ENCODE measurements at regions not wholly inside any gene's neighbourhood (a gene's known extent, or its start where the extent isn't known, plus 50 kb on each side); places are given as distances from the start of the nearest gene placed in this dataset.
"Not testable (repeated sequence)": the region's sequence is repeated elsewhere in the genome, so short reads cannot be mapped to it uniquely, and the experiment has no call there.

- H3K27ac Mint-ChIP-seq: no peak overlapping the region
- DNase-seq: no peak
- H3K4me3 Mint-ChIP-seq: no peak overlapping the region
- H3K4me1 Mint-ChIP-seq: no peaks in the 10 kb centered on the region
- ATAC-seq: no peak
- no peaks in the 10 kb centered on the region for H3K9me3 ChIP-seq (ENCODE audit: control insufficient read depth, low read length, poor library complexity, severe bottlenecking)
- no peaks in the 10 kb centered on the region for H3K36me3 Mint-ChIP-seq (ENCODE audit: low read depth)
- no peaks in the 10 kb centered on the region for H3K27me3 Mint-ChIP-seq
These were observed 378.2 kb downstream of the OSR1 start for GRCh38 chr2:18980104-18980785.

GRCh38 chr2:18977409-18977808 lies 381.0 kb downstream of the OSR1 start:
- H3K27me3 Mint-ChIP-seq: no peaks in the 10 kb centered on the region
- DNase-seq (no peak), ATAC-seq (no peak)
- H3K4me1 Mint-ChIP-seq: no peaks in the 10 kb centered on the region
- no peaks in the 10 kb centered on the region for H3K9me3 ChIP-seq (ENCODE audit: control insufficient read depth, low read length, poor library complexity, severe bottlenecking)
- H3K27ac Mint-ChIP-seq: no peak overlapping the region
- H3K4me3 Mint-ChIP-seq: no peak overlapping the region
- no peaks in the 10 kb centered on the region for H3K36me3 Mint-ChIP-seq (ENCODE audit: low read depth)

- no peak for ATAC-seq
These were observed 382.1 kb downstream of the OSR1 start for GRCh38 chr2:18976168-18976961.

GRCh38 chr2:18975506-18976167 lies 382.8 kb downstream of the OSR1 start:
- no peaks in the 10 kb centered on the region for H3K36me3 Mint-ChIP-seq (ENCODE audit: low read depth)
- H3K27ac Mint-ChIP-seq: no peak overlapping the region

More at GRCh38 chr2:18976168-18976961, 382.1 kb downstream of the OSR1 start:
- no peak overlapping the region for H3K27ac Mint-ChIP-seq
- H3K36me3 Mint-ChIP-seq (ENCODE audit: low read depth): no peaks in the 10 kb centered on the region
- H3K4me3 Mint-ChIP-seq: no peak overlapping the region
- no peaks in the 10 kb centered on the region for H3K4me1 Mint-ChIP-seq
- no peak for DNase-seq
- no peaks in the 10 kb centered on the region for H3K9me3 ChIP-seq (ENCODE audit: control insufficient read depth, low read length, poor library complexity, severe bottlenecking)
- no peaks in the 10 kb centered on the region for H3K27me3 Mint-ChIP-seq

GRCh38 chr2:18971628-18972027 lies 382.3 kb upstream of the NT5C1B start:
- no peak overlapping the region for H3K27ac Mint-ChIP-seq
- H3K9me3 ChIP-seq (ENCODE audit: control insufficient read depth, low read length, poor library complexity, severe bottlenecking): no peaks in the 10 kb centered on the region
- no peak overlapping the region for H3K4me3 Mint-ChIP-seq
- H3K27me3 Mint-ChIP-seq: no peaks in the 10 kb centered on the region
- H3K4me1 Mint-ChIP-seq: no peaks in the 10 kb centered on the region
- DNase-seq: no peak
- H3K36me3 Mint-ChIP-seq (ENCODE audit: low read depth): no peaks in the 10 kb centered on the region
- ATAC-seq: no peak

More at GRCh38 chr2:18975506-18976167, 382.8 kb downstream of the OSR1 start:
- Mint-ChIP-seq H3K27me3 (no peaks in the 10 kb centered on the region), H3K4me3 (no peak overlapping the region), H3K4me1 (no peaks in the 10 kb centered on the region)
- DNase-seq: no peak
- no peak for ATAC-seq
- H3K9me3 ChIP-seq (ENCODE audit: control insufficient read depth, low read length, poor library complexity, severe bottlenecking): no peaks in the 10 kb centered on the region

GRCh38 chr2:18971069-18971378 lies 381.7 kb upstream of the NT5C1B start:
- Mint-ChIP-seq H3K36me3 (ENCODE audit: low read depth) (no peaks in the 10 kb centered on the region), H3K27me3 (no peaks in the 10 kb centered on the region)
- no peak for ATAC-seq

GRCh38 chr2:18966131-18966530 lies 376.8 kb upstream of the NT5C1B start:
- no peaks in the 10 kb centered on the region for H3K4me1 Mint-ChIP-seq
- ATAC-seq: no peak
- H3K27ac Mint-ChIP-seq: no peak overlapping the region
- no peak for DNase-seq
- no peaks in the 10 kb centered on the region for H3K27me3 Mint-ChIP-seq
- no peaks in the 10 kb centered on the region for H3K9me3 ChIP-seq (ENCODE audit: control insufficient read depth, low read length, poor library complexity, severe bottlenecking)
- H3K4me3 Mint-ChIP-seq: no peak overlapping the region
- H3K36me3 Mint-ChIP-seq (ENCODE audit: low read depth): no peaks in the 10 kb centered on the region

More at GRCh38 chr2:18971069-18971378, 381.7 kb upstream of the NT5C1B start:
- Mint-ChIP-seq H3K4me3 (no peak overlapping the region), H3K4me1 (no peaks in the 10 kb centered on the region), H3K27ac (no peak overlapping the region)
- DNase-seq: no peak
- no peaks in the 10 kb centered on the region for H3K9me3 ChIP-seq (ENCODE audit: control insufficient read depth, low read length, poor library complexity, severe bottlenecking)

GRCh38 chr2:18963739-18964256 lies 374.4 kb upstream of the NT5C1B start:
- ATAC-seq; H3K27me3 Mint-ChIP-seq; H3K9me3 ChIP-seq (ENCODE audit: control insufficient read depth, low read length, poor library complexity, severe bottlenecking); DNase-seq; H3K4me1 Mint-ChIP-seq; H3K27ac Mint-ChIP-seq; H3K36me3 Mint-ChIP-seq (ENCODE audit: low read depth); H3K4me3 Mint-ChIP-seq: not testable (repeated sequence)

GRCh38 chr2:18961991-18962421 lies 372.6 kb upstream of the NT5C1B start:
- no peaks in the 10 kb centered on the region for H3K9me3 ChIP-seq (ENCODE audit: control insufficient read depth, low read length, poor library complexity, severe bottlenecking)
- no peaks in the 10 kb centered on the region for H3K4me1 Mint-ChIP-seq
- H3K4me3 Mint-ChIP-seq: no peak overlapping the region
- H3K27ac Mint-ChIP-seq: no peak overlapping the region
- no peaks in the 10 kb centered on the region for H3K27me3 Mint-ChIP-seq
- peaks cover 3% of the 10 kb centered on the region for H3K36me3 Mint-ChIP-seq (ENCODE audit: low read depth)
- ATAC-seq (no peak), DNase-seq (no peak)

GRCh38 chr2:18959952-18960717 lies 370.8 kb upstream of the NT5C1B start:
- Mint-ChIP-seq H3K4me1 (no peaks in the 10 kb centered on the region), H3K4me3 (no peak overlapping the region), H3K36me3 (ENCODE audit: low read depth) (peaks cover 3% of the 10 kb centered on the region), H3K27ac (no peak overlapping the region), H3K27me3 (no peaks in the 10 kb centered on the region)
- no peaks in the 10 kb centered on the region for H3K9me3 ChIP-seq (ENCODE audit: control insufficient read depth, low read length, poor library complexity, severe bottlenecking)
- DNase-seq (no peak), ATAC-seq (no peak)

- Mint-ChIP-seq H3K27me3 (no peaks in the 10 kb centered on the region), H3K36me3 (ENCODE audit: low read depth) (peaks cover 3% of the 10 kb centered on the region), H3K4me3 (no peak overlapping the region), H3K4me1 (no peaks in the 10 kb centered on the region), H3K27ac (no peak overlapping the region)
- no peak for ATAC-seq
- no peak for DNase-seq
- H3K9me3 ChIP-seq (ENCODE audit: control insufficient read depth, low read length, poor library complexity, severe bottlenecking): no peaks in the 10 kb centered on the region
These were observed 369.8 kb upstream of the NT5C1B start for GRCh38 chr2:18959200-18959599.

- DNase-seq (no peak), ATAC-seq (no peak)
- no peaks in the 10 kb centered on the region for H3K9me3 ChIP-seq (ENCODE audit: control insufficient read depth, low read length, poor library complexity, severe bottlenecking)
- Mint-ChIP-seq H3K4me3 (no peak overlapping the region), H3K27me3 (no peaks in the 10 kb centered on the region), H3K4me1 (no peaks in the 10 kb centered on the region), H3K36me3 (ENCODE audit: low read depth) (peaks cover 3% of the 10 kb centered on the region), H3K27ac (no peak overlapping the region)
These were observed 368.5 kb upstream of the NT5C1B start for GRCh38 chr2:18957909-18958308.

GRCh38 chr2:18950361-18950851 lies 361.0 kb upstream of the NT5C1B start:
- no peaks in the 10 kb centered on the region for H3K4me1 Mint-ChIP-seq
- no peak for DNase-seq
- H3K27me3 Mint-ChIP-seq: no peaks in the 10 kb centered on the region
- no peak for ATAC-seq
- no peaks in the 10 kb centered on the region for H3K36me3 Mint-ChIP-seq (ENCODE audit: low read depth)
- no peak overlapping the region for H3K4me3 Mint-ChIP-seq
- H3K27ac Mint-ChIP-seq: no peak overlapping the region
- H3K9me3 ChIP-seq (ENCODE audit: control insufficient read depth, low read length, poor library complexity, severe bottlenecking): no peaks in the 10 kb centered on the region
